ENCODE measurements at regions not wholly inside any gene's neighbourhood (a gene's known extent, or its start where the extent isn't known, plus 50 kb on each side); places are given as distances from the start of the nearest gene placed in this dataset.

DNA sequence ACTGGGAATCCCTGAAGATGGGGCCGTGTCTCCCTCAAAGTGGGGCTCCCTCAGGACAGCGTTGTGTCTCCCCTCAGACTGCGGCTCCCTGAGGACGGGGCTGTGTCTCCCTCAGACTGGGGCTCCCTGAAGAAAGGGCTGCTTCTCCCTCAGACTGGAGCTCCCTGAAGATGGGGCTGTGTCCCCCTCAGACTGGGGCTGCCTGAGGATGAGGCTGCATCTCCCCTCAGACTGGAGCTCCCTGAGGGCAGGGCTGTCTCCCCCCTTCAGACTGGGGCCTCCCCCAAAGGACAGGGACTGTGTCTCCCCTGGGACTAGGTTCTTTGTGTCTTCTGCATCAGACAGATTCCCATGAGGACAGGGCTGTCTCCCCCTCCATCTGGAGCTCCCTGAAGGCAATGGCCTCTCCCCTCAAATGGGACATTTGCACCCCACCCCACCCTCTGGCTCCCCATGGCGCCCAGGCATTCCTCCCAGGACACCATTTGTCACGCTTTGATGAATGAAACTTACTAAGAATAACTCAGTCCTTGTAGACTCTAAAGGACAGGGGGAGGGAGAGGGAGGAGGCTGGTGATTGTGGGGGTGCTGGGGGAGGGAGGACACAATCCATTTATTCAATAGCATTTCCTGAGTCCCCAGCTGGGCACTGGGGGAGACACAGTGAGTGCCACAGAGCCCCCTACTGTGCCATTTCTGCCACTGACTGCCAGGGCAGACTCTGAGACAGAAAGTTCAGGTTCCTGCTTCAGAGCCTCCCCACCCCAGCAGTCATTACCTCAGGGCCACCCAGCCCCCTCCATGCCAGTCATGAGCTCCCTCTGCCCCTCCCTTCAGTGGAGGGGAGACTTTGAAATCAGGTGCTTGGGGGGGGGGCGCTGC, 122.4 kb downstream of the MRPL14 start (continued):
- TF ChIP-seq MEF2B (IDR thresholded peaks at IDR 0.05; ENCODE audit: partially characterized antibody, poor library complexity, severe bottlenecking), result peak; percentile 77

DNA sequence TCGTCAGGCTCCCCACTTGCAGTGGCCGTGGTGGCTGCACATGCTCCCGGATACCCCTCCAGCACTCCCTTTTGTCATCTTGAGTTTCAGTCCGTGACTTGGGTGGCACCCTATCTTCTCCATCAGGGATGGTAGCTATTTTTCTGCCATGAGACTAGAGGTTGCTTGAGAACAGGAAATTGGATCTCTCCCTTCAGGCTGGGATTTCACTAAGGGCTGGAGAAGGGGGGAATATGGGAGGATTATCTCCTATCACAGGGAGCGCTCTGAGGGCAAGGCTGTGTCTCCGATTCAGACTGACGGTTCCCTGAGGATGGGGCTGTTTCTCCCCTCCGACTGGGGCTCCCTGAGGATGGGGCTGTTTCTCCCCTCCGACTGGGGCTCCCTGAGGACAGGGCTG, 123.1 kb downstream of the MRPL14 start:
- 85% methylated on average over 8 of the region's 9 CpGs for WGBS (ENCODE audit: insufficient coverage, insufficient replicate concordance, low lambda C conversion rate, missing lambda C conversion rate)
- no peak overlapping the region for H3K27ac ChIP-seq (ENCODE audit: control insufficient read depth, insufficient read depth)
- in situ Hi-C loops (cut with MboI), result loop anchor here (5.0 kb wide), 1 partner anchor 232 kb away; the partner anchor contains the start of gene VEGFA
- H2AFZ ChIP-seq (ENCODE audit: control insufficient read depth, low read depth, low read length), result no peak overlapping the region
- RAD21 ChIA-PET (ENCODE audit: unreplicated experiment), result interaction anchor here (0.8 to 8.3 kb wide), 11 partner anchors 8 to 279 kb away, joined by 3 to 138 read pairs (median 4); partner anchors contain the start of gene VEGFA
- H3K4me2 ChIP-seq (ENCODE audit: control insufficient read depth, insufficient read depth), result no peak overlapping the region
- ATAC-seq, result no peak
- CTCF ChIA-PET, result interaction anchor here (0.7 to 7.3 kb wide), 19 partner anchors 12 to 341 kb away, joined by 3 to 70 read pairs (median 3); partner anchors contain the start of gene VEGFA
- no peaks in the 10 kb centered on the region for H4K20me1 ChIP-seq (ENCODE audit: control insufficient read depth, insufficient read depth)
- no peaks in the 10 kb centered on the region for H3K36me3 ChIP-seq (ENCODE audit: control insufficient read depth in 2 of 2, insufficient read depth in 2 of 2, low read length in 1 of 2)
- H3K4me3 ChIP-seq, result no peak overlapping the region
- no peaks in the 10 kb centered on the region for H3K9me3 ChIP-seq (replicated peaks; ENCODE audit: control insufficient read depth, insufficient read depth, low read length)
- no peak for FAIRE-seq
- H3K4me1 ChIP-seq (ENCODE audit: control insufficient read depth, insufficient read depth, low read length), result peaks cover 20% of the 10 kb centered on the region
- intact Hi-C loops (cut with micrococcal nuclease; ENCODE audit: unreplicated experiment), result loop anchor here (5.0 kb wide), 3 partner anchors 147 to 337 kb away; no protein-coding TSS in a partner anchor
- BruUV-seq (replicated peaks), result no TSS peak
- DNase-seq (ENCODE audit: low read depth, low spot score), result no peak
- POLR2A ChIA-PET, result interaction anchor here (0.7 to 7.1 kb wide), 12 partner anchors 8 to 374 kb away, joined by 3 to 74 read pairs (median 4); partner anchors contain the start of gene VEGFA
- SMC1A ChIA-PET (ENCODE audit: uncharacterized antibody, unreplicated experiment), result interaction anchor here (1.1 to 6.5 kb wide), 11 partner anchors 10 to 279 kb away, joined by 3 to 33 read pairs (median 4); partner anchors contain the start of gene VEGFA
- H3K9ac ChIP-seq (ENCODE audit: control insufficient read depth, insufficient read depth, low read length), result no peak overlapping the region
- H3K79me2 ChIP-seq (ENCODE audit: control insufficient read depth, insufficient read depth, low read length), result no peaks in the 10 kb centered on the region; the same call in 1 of the 2 replicates
- H3K27me3 ChIP-seq (replicated peaks in 1 of 2; ENCODE audit: control insufficient read depth in 2 of 2, insufficient read depth in 2 of 2, low read length in 1 of 2), result peaks cover 0 to 4% of the 10 kb centered on the region in 2 experiments; a peak in 2 of 4 replicates
- no peak for TF ChIP-seq ETV6 (conservative IDR thresholded peaks at IDR 0.05 in 1 of 2, IDR thresholded peaks at IDR 0.05 in 1 of 2; ENCODE audit: borderline replicate concordance in 1 of 2, low read depth in 1 of 2)
- TF ChIP-seq, protein P1, sequence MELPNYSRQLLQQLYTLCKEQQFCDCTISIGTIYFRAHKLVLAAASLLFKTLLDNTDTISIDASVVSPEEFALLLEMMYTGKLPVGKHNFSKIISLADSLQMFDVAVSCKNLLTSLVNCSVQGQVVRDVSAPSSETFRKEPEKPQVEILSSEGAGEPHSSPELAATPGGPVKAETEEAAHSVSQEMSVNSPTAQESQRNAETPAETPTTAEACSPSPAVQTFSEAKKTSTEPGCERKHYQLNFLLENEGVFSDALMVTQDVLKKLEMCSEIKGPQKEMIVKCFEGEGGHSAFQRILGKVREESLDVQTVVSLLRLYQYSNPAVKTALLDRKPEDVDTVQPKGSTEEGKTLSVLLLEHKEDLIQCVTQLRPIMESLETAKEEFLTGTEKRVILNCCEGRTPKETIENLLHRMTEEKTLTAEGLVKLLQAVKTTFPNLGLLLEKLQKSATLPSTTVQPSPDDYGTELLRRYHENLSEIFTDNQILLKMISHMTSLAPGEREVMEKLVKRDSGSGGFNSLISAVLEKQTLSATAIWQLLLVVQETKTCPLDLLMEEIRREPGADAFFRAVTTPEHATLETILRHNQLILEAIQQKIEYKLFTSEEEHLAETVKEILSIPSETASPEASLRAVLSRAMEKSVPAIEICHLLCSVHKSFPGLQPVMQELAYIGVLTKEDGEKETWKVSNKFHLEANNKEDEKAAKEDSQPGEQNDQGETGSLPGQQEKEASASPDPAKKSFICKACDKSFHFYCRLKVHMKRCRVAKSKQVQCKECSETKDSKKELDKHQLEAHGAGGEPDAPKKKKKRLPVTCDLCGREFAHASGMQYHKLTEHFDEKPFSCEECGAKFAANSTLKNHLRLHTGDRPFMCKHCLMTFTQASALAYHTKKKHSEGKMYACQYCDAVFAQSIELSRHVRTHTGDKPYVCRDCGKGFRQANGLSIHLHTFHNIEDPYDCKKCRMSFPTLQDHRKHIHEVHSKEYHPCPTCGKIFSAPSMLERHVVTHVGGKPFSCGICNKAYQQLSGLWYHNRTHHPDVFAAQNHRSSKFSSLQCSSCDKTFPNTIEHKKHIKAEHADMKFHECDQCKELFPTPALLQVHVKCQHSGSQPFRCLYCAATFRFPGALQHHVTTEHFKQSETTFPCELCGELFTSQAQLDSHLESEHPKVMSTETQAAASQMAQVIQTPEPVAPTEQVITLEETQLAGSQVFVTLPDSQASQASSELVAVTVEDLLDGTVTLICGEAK (IDR thresholded peaks at IDR 0.05; ENCODE audit: borderline replicate concordance), result no peak
- no peak for TF ChIP-seq TAF1 (IDR thresholded peaks at IDR 0.05; ENCODE audit: borderline replicate concordance, low read depth, low read length)
- TF ChIP-seq, protein P2, sequence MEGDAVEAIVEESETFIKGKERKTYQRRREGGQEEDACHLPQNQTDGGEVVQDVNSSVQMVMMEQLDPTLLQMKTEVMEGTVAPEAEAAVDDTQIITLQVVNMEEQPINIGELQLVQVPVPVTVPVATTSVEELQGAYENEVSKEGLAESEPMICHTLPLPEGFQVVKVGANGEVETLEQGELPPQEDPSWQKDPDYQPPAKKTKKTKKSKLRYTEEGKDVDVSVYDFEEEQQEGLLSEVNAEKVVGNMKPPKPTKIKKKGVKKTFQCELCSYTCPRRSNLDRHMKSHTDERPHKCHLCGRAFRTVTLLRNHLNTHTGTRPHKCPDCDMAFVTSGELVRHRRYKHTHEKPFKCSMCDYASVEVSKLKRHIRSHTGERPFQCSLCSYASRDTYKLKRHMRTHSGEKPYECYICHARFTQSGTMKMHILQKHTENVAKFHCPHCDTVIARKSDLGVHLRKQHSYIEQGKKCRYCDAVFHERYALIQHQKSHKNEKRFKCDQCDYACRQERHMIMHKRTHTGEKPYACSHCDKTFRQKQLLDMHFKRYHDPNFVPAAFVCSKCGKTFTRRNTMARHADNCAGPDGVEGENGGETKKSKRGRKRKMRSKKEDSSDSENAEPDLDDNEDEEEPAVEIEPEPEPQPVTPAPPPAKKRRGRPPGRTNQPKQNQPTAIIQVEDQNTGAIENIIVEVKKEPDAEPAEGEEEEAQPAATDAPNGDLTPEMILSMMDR (IDR thresholded peaks at IDR 0.05 in 2 of 3, conservative IDR thresholded peaks at IDR 0.05 in 1 of 3; ENCODE audit: control insufficient read depth in 2 of 3, extremely low read depth in 1 of 3, insufficient read depth in 1 of 3, low read depth in 3 of 3, low read length in 3 of 3), result no peak
- no peak for TF ChIP-seq EGR1 (IDR thresholded peaks at IDR 0.05; ENCODE audit: borderline replicate concordance in 1 of 2, low read depth in 2 of 2, low read length in 2 of 2)
- TF ChIP-seq, protein P3, sequence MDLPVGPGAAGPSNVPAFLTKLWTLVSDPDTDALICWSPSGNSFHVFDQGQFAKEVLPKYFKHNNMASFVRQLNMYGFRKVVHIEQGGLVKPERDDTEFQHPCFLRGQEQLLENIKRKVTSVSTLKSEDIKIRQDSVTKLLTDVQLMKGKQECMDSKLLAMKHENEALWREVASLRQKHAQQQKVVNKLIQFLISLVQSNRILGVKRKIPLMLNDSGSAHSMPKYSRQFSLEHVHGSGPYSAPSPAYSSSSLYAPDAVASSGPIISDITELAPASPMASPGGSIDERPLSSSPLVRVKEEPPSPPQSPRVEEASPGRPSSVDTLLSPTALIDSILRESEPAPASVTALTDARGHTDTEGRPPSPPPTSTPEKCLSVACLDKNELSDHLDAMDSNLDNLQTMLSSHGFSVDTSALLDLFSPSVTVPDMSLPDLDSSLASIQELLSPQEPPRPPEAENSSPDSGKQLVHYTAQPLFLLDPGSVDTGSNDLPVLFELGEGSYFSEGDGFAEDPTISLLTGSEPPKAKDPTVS (IDR thresholded peaks at IDR 0.05; ENCODE audit: low read depth, low read length), result no peak
- no peak for TF ChIP-seq SP1 (IDR thresholded peaks at IDR 0.05; ENCODE audit: low read depth, low read length)
- no peak for TF ChIP-seq JUND (IDR thresholded peaks at IDR 0.05; ENCODE audit: low read depth, low read length)
- no peak for TF ChIP-seq SUPT20H (IDR thresholded peaks at IDR 0.05; ENCODE audit: borderline replicate concordance, control insufficient read depth, low read depth, low read length)
